Liver (tissue), 8 donors: ENCODE measurements at regions not wholly inside any gene's neighbourhood (a gene's known extent, or its start where the extent isn't known, plus 50 kb on each side); places are given as distances from the start of the nearest gene placed in this dataset.

Source experiments
- DNase-seq: peaks from one replicate; pipeline ENCODE4 v3.0.0-alpha.2; 2017; ENCODE audit warnings: low spot score
- H3K27ac ChIP-seq, 2 donors: one replicate each; pipeline ENCODE4 v1.7.0; 2013; ENCODE audit warnings: inconsistent platforms in 2 of 2, low read length in 2 of 2, control low read depth in 1 of 2, low read depth in 1 of 2, mild to moderate bottlenecking in 1 of 2
- H3K27me3 ChIP-seq, 4 donors: one replicate each; pipeline versions ENCODE4 v1.6.1 to v1.7.0; 2013; ENCODE audit warnings: low read length in 3 of 4, inconsistent platforms in 1 of 4, mild to moderate bottlenecking in 1 of 4, moderate library complexity in 1 of 4; ENCODE audit not compliant: control insufficient read depth in 4 of 4, insufficient read depth in 4 of 4
- H3K36me3 ChIP-seq, 4 donors: one replicate each; pipeline versions ENCODE4 v1.6.1 to v1.7.0; 2013; ENCODE audit warnings: low read length in 3 of 4, mild to moderate bottlenecking in 3 of 4, low read depth in 1 of 4, moderate library complexity in 1 of 4; ENCODE audit not compliant: control insufficient read depth in 4 of 4, insufficient read depth in 3 of 4
- H3K4me1 ChIP-seq, 4 donors: one replicate each; pipeline versions ENCODE4 v1.6.1 to v1.7.0; 2013; ENCODE audit warnings: low read length in 3 of 4, mild to moderate bottlenecking in 3 of 4, moderate library complexity in 1 of 4; ENCODE audit not compliant: control insufficient read depth in 4 of 4, insufficient read depth in 4 of 4
- H3K4me3 ChIP-seq, 3 donors: one replicate each; pipeline versions ENCODE4 v1.6.1 to v1.7.0; 2013; ENCODE audit warnings: low read length in 3 of 3, control low read depth in 1 of 3, low read depth in 1 of 3, mild to moderate bottlenecking in 1 of 3
- H3K9ac ChIP-seq, 2 donors: one replicate each; pipeline ENCODE4 v1.7.0; 2013; ENCODE audit warnings: low read length in 2 of 2, mild to moderate bottlenecking in 2 of 2, moderate library complexity in 2 of 2, control low read depth in 1 of 2, low read depth in 1 of 2
- H3K9me3 ChIP-seq, 4 donors: one replicate each; pipeline versions ENCODE4 v1.6.1 to v1.7.0; 2013; ENCODE audit warnings: low read length in 3 of 4; ENCODE audit not compliant: control insufficient read depth in 4 of 4
- CTCF ChIP-seq: fragments of 150-350 bp; IDR thresholded peaks from 2 replicates; pipeline ENCODE4 v1.5.1; 2017; ENCODE audit warnings: improper control_type of control experiment, low read depth, low read length; ENCODE audit not compliant: missing input control
- EGR1 ChIP-seq, 2 donors: IDR thresholded peaks; 2 replicates each; pipeline ENCODE4 v1.6.1; 2016 to 2018; ENCODE audit warnings: antibody characterized with exemption in 2 of 2, low read depth in 2 of 2
- FOXA1 ChIP-seq: IDR thresholded peaks from 2 replicates; pipeline ENCODE4 v1.6.1; 2016; ENCODE audit warnings: antibody characterized with exemption
- FOXA2 ChIP-seq: IDR thresholded peaks from 2 replicates; pipeline ENCODE4 v1.6.1; 2016; ENCODE audit warnings: antibody characterized with exemption
- GABPA ChIP-seq, 2 donors: IDR thresholded peaks in 1 of 2; conservative IDR thresholded peaks in 1 of 2; 2 replicates each; pipeline ENCODE4 v1.6.1; 2016; ENCODE audit warnings: antibody characterized with exemption in 2 of 2, mild to moderate bottlenecking in 1 of 2, moderate library complexity in 1 of 2
- HNF4G ChIP-seq: IDR thresholded peaks from 2 replicates; pipeline ENCODE4 v1.6.1; 2016; ENCODE audit warnings: antibody characterized with exemption
- JUND ChIP-seq, 2 donors: IDR thresholded peaks; 2 replicates each; pipeline ENCODE4 v1.6.1; 2016; ENCODE audit warnings: antibody characterized with exemption in 2 of 2
- RAD21 ChIP-seq, 2 donors: IDR thresholded peaks; 2 replicates each; pipeline ENCODE4 v1.6.1; 2016; ENCODE audit warnings: antibody characterized with exemption in 2 of 2, mild to moderate bottlenecking in 2 of 2
- SP1 ChIP-seq: IDR thresholded peaks from 2 replicates; pipeline ENCODE4 v1.6.1; 2018; ENCODE audit warnings: antibody characterized with exemption, mild to moderate bottlenecking
- TAF1 ChIP-seq: conservative IDR thresholded peaks from 2 replicates; pipeline ENCODE4 v1.6.1; 2016; ENCODE audit warnings: antibody characterized with exemption, mild to moderate bottlenecking
- YY1 ChIP-seq: IDR thresholded peaks from 2 replicates; pipeline ENCODE4 v1.6.1; 2016; ENCODE audit warnings: antibody characterized with exemption, mild to moderate bottlenecking
- ZBTB33 ChIP-seq: IDR thresholded peaks from 2 replicates; pipeline ENCODE4 v1.6.1; 2016; ENCODE audit warnings: antibody characterized with exemption
- WGBS: extraction: QIAGEN DNeasy Blood & Tissue Kit; methylation state at CpG from one replicate; pipeline ENCODE4 v1.1.7; 2013; 5-methylcytosine and 5-hydroxymethylcytosine counted together
- TF ChIP-seq, protein P1 (sequence below): IDR thresholded peaks from 2 replicates; pipeline ENCODE4 v1.6.1; 2016; ENCODE audit warnings: antibody characterized with exemption, mild to moderate bottlenecking
- TF ChIP-seq, protein P2 (sequence below): IDR thresholded peaks from 2 replicates; pipeline ENCODE4 v1.6.1; 2016; ENCODE audit warnings: antibody characterized with exemption
- TF ChIP-seq, protein P3 (sequence below): IDR thresholded peaks from 2 replicates; pipeline ENCODE4 v1.6.1; 2016; ENCODE audit warnings: antibody characterized with exemption
- donor health status: healthy.
- donor health status: healthy.
- donor health status: healthy.
- donor health status: healthy.
- donor health status: healthy.

GRCh38 chr4:107315584-107315983, 279.5 kb upstream of the DKK2 start:
- Histone ChIP-seq H3K4me3 (no peak overlapping the region), H3K27me3 (peaks cover 0 to 3% (median 0%) of the 10 kb centered on the region in 4 donors)
- TF ChIP-seq JUND (IDR thresholded peaks at IDR 0.05) (no peak), ZBTB33 (no peak), CTCF (no peak), FOXA2 (no peak)

DNA sequence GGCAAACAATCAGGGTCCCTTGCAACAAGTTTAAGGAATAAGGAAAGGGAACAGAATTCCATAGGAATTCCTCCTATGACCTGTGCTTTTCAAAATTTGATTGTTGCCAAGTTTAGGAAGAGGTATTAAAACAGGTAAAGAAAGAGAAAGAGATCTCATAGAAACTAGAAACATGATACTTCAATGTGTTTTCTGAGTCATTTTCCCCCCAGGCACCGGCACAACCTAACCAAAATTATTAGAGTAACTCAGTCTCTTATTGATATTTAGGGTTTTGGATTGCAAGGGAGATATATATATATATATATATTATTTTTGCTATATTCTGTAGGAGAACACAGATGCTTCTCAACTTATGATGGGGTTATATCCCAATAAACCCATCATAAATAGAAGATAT, 278.0 kb upstream of the DKK2 start:
- H3K36me3 ChIP-seq, result no peaks in the 10 kb centered on the region
- WGBS, result 86% methylated on average over 1 of the region's 1 CpG
- no peaks in the 10 kb centered on the region for H3K4me1 ChIP-seq

More at GRCh38 chr4:107315584-107315983, 279.5 kb upstream of the DKK2 start:
- no peaks in the 10 kb centered on the region for H3K36me3 ChIP-seq
- H3K4me1 ChIP-seq, result no peaks in the 10 kb centered on the region
- no peaks in the 10 kb centered on the region for H3K9me3 ChIP-seq
- no peak for DNase-seq
- no peak overlapping the region for H3K9ac ChIP-seq
- no peak overlapping the region for H3K27ac ChIP-seq

More for the DNA sequence above, 278.0 kb upstream of the DKK2 start:
- TF ChIP-seq EGR1 (IDR thresholded peaks at IDR 0.05; ENCODE audit: low read depth in 2 of 2) (no peak), ZBTB33 (no peak), FOXA1 (no peak), TAF1 (no peak), HNF4G (no peak), RAD21 (IDR thresholded peaks at IDR 0.05) (no peak), FOXA2 (no peak), SP1 (no peak), GABPA (IDR thresholded peaks at IDR 0.05 in 1 of 2, conservative IDR thresholded peaks at IDR 0.05 in 1 of 2) (no peak), YY1 (no peak), CTCF (no peak)
- TF ChIP-seq, protein P1, sequence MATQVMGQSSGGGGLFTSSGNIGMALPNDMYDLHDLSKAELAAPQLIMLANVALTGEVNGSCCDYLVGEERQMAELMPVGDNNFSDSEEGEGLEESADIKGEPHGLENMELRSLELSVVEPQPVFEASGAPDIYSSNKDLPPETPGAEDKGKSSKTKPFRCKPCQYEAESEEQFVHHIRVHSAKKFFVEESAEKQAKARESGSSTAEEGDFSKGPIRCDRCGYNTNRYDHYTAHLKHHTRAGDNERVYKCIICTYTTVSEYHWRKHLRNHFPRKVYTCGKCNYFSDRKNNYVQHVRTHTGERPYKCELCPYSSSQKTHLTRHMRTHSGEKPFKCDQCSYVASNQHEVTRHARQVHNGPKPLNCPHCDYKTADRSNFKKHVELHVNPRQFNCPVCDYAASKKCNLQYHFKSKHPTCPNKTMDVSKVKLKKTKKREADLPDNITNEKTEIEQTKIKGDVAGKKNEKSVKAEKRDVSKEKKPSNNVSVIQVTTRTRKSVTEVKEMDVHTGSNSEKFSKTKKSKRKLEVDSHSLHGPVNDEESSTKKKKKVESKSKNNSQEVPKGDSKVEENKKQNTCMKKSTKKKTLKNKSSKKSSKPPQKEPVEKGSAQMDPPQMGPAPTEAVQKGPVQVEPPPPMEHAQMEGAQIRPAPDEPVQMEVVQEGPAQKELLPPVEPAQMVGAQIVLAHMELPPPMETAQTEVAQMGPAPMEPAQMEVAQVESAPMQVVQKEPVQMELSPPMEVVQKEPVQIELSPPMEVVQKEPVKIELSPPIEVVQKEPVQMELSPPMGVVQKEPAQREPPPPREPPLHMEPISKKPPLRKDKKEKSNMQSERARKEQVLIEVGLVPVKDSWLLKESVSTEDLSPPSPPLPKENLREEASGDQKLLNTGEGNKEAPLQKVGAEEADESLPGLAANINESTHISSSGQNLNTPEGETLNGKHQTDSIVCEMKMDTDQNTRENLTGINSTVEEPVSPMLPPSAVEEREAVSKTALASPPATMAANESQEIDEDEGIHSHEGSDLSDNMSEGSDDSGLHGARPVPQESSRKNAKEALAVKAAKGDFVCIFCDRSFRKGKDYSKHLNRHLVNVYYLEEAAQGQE, result no peak
- TF ChIP-seq, protein P2, sequence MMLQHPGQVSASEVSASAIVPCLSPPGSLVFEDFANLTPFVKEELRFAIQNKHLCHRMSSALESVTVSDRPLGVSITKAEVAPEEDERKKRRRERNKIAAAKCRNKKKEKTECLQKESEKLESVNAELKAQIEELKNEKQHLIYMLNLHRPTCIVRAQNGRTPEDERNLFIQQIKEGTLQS, result no peak
- TF ChIP-seq, protein P3, sequence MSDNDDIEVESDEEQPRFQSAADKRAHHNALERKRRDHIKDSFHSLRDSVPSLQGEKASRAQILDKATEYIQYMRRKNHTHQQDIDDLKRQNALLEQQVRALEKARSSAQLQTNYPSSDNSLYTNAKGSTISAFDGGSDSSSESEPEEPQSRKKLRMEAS, result no peak
- Histone ChIP-seq H3K9me3 (no peaks in the 10 kb centered on the region), H3K4me3 (no peak overlapping the region), H3K27ac (no peak overlapping the region), H3K27me3 (peaks cover 0 to 3% (median 0%) of the 10 kb centered on the region in 4 donors), H3K9ac (no peak overlapping the region)
- no peak for DNase-seq
